Prostate gland (tissue), 2 donors: ENCODE measurements at regions not wholly inside any gene's neighbourhood (a gene's known extent, or its start where the extent isn't known, plus 50 kb on each side); places are given as distances from the start of the nearest gene placed in this dataset.

Experiments used
- CTCF ChIP-seq, 4 experiments: fragments of 200-600 bp in 2 of 4; fragments of 450-650 bp in 2 of 4; sonication (generic) in 2 of 4; IDR thresholded peaks; 1 replicate in 3 of 4; 2 replicates in 1 of 4; pipeline ENCODE4 v1.5.1; 2016 to 2019; ENCODE audit warnings: antibody characterized with exemption in 4 of 4, mild to moderate bottlenecking in 2 of 4, moderate library complexity in 2 of 4
- POLR2AphosphoS5 ChIP-seq: sonication (generic); formaldehyde crosslinking; IDR thresholded peaks from one replicate; pipeline ENCODE4 v1.6.1; 2017; ENCODE audit warnings: antibody characterized with exemption

DNA sequence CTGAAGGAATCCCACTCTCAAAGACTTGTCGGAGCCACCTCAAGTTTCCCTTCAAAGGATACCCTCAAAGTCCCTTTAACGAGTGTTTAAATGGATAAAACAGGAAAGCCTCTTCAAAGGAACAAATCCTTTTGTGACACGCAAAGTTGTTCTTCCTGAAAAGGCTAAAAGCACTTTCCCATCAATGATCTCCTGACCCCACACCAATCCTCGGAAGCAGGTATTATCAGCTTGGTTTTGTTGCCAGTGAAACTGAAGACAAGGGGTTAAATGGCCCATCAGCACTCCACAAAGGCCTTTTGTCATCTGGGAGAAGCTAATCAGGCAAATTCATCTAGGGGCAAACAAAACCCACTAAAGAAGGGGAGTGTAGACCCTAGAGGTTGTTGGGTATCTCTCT, 418.0 kb upstream of the ID2 start:
- TF ChIP-seq CTCF (IDR thresholded peaks at IDR 0.05) (no peak), POLR2AphosphoS5 (no peak)
